ENCODE measurements at regions not wholly inside any gene's neighbourhood (a gene's known extent, or its start where the extent isn't known, plus 50 kb on each side); places are given as distances from the start of the nearest gene placed in this dataset.
A peak's percentile ranks its signal among the peaks of the same experiment; 100 is the strongest.

- no peak overlapping the region for H4K5ac ChIP-seq (ENCODE audit: insufficient read length, low read depth, low read length)
- no peak overlapping the region; a peak in 1 of 8 replicates for H3K4me3 ChIP-seq (ENCODE audit: extremely low read depth in 1 of 4, insufficient read depth in 2 of 4, low read depth in 3 of 4, low read length in 4 of 4)
- no peak overlapping the region for H3K18ac ChIP-seq (ENCODE audit: extremely low read depth, low read length)
- no peaks in the 10 kb centered on the region for H3K79me2 ChIP-seq (ENCODE audit: control insufficient read depth in 1 of 2, insufficient read depth in 2 of 2, low read length in 2 of 2)
- H3K23me2 ChIP-seq (ENCODE audit: low read depth, low read length) = no peaks in the 10 kb centered on the region; the same call in 1 of the 2 replicates
- H3K14ac ChIP-seq (ENCODE audit: insufficient read length) = no peak overlapping the region
- H3K56ac ChIP-seq (replicated peaks; ENCODE audit: insufficient read length, low read depth, low read length) = no peak overlapping the region
- H2BK15ac ChIP-seq (ENCODE audit: low read length) = no peak overlapping the region
- no peak overlapping the region for H3K23ac ChIP-seq (ENCODE audit: insufficient read length)
- H3K4ac ChIP-seq (replicated peaks; ENCODE audit: insufficient read length, low read depth, low read length) = no peak overlapping the region
- no peak overlapping the region for H4K91ac ChIP-seq (replicated peaks; ENCODE audit: insufficient read length, low read length)
- H2BK20ac ChIP-seq (ENCODE audit: low read length) = no peak overlapping the region
- peak; percentile 57 for FAIRE-seq
- H3K27ac ChIP-seq (ENCODE audit: low read depth, low read length) = no peak overlapping the region
- no peak overlapping the region for H2AFZ ChIP-seq (ENCODE audit: low read length)
- ChIA-PET POLR2A (ENCODE audit: partially characterized antibody) (no interaction called here), CTCF (ENCODE audit: partially characterized antibody) (interaction anchor here (0.6 to 8.5 kb wide), 27 partner anchors 10 to 159 kb away, joined by 3 to 65 read pairs (median 3); no protein-coding TSS in a partner anchor)
- no peak overlapping the region for H4K8ac ChIP-seq (ENCODE audit: extremely low read depth, insufficient read depth, low read length)
- WGBS, 2 experiments (ENCODE audit: extremely low coverage in 1 of 2, insufficient coverage in 1 of 2, insufficient read length in 1 of 2, insufficient replicate concordance in 2 of 2, low coverage in 1 of 2, low lambda C conversion rate in 2 of 2, missing lambda C conversion rate in 1 of 2) = 61% methylated on average over 5 of the region's 5 CpGs; no CpG with 5 or more reads in 1 of the 2 experiments
- no peaks in the 10 kb centered on the region for H3K36me3 ChIP-seq (ENCODE audit: control insufficient read depth in 2 of 4, insufficient read depth in 4 of 4, low read length in 3 of 4)
- H2BK12ac ChIP-seq (ENCODE audit: low read depth, low read length) = no peak overlapping the region
- no peak overlapping the region for H2AK5ac ChIP-seq (ENCODE audit: low read depth, low read length)
- no peak overlapping the region; a peak in 1 of 4 replicates for H3K4me2 ChIP-seq (ENCODE audit: insufficient read depth in 1 of 2, low read depth in 2 of 2, low read length in 2 of 2)
- no peak overlapping the region for H2BK120ac ChIP-seq (replicated peaks; ENCODE audit: low read depth, low read length)
- no peaks in the 10 kb centered on the region for H3K9me3 ChIP-seq (ENCODE audit: insufficient read depth in 2 of 2, low read depth in 1 of 2, low read length in 1 of 2)
- no peak overlapping the region for H2BK5ac ChIP-seq (ENCODE audit: low read depth, low read length)
- H3K79me1 ChIP-seq (ENCODE audit: low read depth, low read length) = no peaks in the 10 kb centered on the region
- no peaks in the 10 kb centered on the region for H4K20me1 ChIP-seq (replicated peaks in 1 of 2; ENCODE audit: control insufficient read depth in 1 of 2, insufficient read depth in 2 of 2, low read length in 2 of 2)
- TF ChIP-seq CBX5 (IDR thresholded peaks at IDR 0.05; ENCODE audit: low read depth, low read length) = no peak
- TF ChIP-seq, protein P1, sequence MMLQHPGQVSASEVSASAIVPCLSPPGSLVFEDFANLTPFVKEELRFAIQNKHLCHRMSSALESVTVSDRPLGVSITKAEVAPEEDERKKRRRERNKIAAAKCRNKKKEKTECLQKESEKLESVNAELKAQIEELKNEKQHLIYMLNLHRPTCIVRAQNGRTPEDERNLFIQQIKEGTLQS (IDR thresholded peaks at IDR 0.05; ENCODE audit: insufficient read depth, low read depth, low read length) = no peak
- TF ChIP-seq POLR2A (IDR thresholded peaks at IDR 0.05; ENCODE audit: control extremely low read depth in 1 of 2, low read depth in 2 of 2, low read length in 2 of 2) = no peak
- no peak for TF ChIP-seq TCF12 (IDR thresholded peaks at IDR 0.05; ENCODE audit: low read depth, low read length)
- TF ChIP-seq SIX5 (IDR thresholded peaks at IDR 0.05; ENCODE audit: low read depth, low read length) = no peak
- TF ChIP-seq TEAD4 (IDR thresholded peaks at IDR 0.05; ENCODE audit: low read depth, low read length) = no peak
- no peak for TF ChIP-seq EGR1 (IDR thresholded peaks at IDR 0.05; ENCODE audit: borderline replicate concordance, low read depth, low read length)
- no peak for DNase-seq (ENCODE audit: low read depth in 1 of 2, low spot score in 2 of 2)
- no peak overlapping the region for H3K9ac ChIP-seq (replicated peaks in 1 of 4; ENCODE audit: extremely low read depth in 1 of 4, low read depth in 3 of 4, low read length in 3 of 4)
- H3K4me1 ChIP-seq (replicated peaks in 1 of 4; ENCODE audit: control insufficient read depth in 3 of 4, insufficient read depth in 4 of 4, low read length in 3 of 4) = peaks cover 0 to 4% (median 1%) of the 10 kb centered on the region in 4 experiments; a peak in 3 of 7 replicates
- H3K27me3 ChIP-seq (replicated peaks in 1 of 4; ENCODE audit: control insufficient read depth in 3 of 4, extremely low read depth in 1 of 4, insufficient read depth in 3 of 4, low read length in 3 of 4) = no peaks in the 10 kb centered on the region
Measured at GRCh38 chr3:113136544-113136943, 74.8 kb upstream of the BOC start.
